HG03521 (cell line): ENCODE measurements at regions not wholly inside any gene's neighbourhood (a gene's known extent, or its start where the extent isn't known, plus 50 kb on each side); places are given as distances from the start of the nearest gene placed in this dataset.

ENCODE experiments used
- ATAC-seq: cut with Tn5 transposase; IDR thresholded peaks from one replicate; pipeline ENCODE4 v1.9.1; 2021; ENCODE audit warnings: mild to moderate bottlenecking, moderate library complexity; ENCODE audit not compliant: unreplicated experiment

DNA sequence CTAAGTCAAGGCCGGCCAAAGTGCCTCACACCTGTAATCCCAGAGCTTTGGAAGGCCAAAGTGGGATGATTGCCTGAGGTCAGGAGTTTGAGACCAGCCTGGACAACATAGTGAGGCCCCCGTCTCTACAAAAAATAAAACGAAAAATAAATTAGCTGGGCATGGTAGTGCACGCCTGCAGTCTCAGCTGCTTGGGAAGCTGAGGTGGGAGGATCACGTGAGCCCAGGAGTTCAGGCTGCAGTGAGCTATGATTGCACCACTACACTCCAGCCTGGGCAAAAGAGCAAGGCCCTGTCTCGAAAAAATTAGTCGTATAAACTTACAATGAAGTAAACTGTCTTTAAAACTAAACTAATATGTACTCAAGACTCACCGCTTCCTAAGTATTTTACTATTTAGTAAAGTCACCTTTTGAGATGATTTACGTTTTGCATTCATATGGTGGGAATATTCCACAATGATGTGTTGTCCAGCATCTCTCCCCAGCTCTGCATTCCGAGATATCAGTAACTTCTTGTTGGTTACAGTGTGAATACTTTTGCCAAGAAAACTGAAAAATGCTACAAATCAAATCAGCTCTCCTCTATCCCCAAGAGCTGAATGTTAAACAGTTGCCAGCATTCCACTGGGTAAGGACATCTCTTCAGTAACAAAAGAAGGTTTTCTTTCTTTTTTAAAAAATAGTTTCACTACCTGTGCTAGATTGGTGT, 84.9 kb upstream of the C21orf91 start:
- ATAC-seq: no peak

DNA sequence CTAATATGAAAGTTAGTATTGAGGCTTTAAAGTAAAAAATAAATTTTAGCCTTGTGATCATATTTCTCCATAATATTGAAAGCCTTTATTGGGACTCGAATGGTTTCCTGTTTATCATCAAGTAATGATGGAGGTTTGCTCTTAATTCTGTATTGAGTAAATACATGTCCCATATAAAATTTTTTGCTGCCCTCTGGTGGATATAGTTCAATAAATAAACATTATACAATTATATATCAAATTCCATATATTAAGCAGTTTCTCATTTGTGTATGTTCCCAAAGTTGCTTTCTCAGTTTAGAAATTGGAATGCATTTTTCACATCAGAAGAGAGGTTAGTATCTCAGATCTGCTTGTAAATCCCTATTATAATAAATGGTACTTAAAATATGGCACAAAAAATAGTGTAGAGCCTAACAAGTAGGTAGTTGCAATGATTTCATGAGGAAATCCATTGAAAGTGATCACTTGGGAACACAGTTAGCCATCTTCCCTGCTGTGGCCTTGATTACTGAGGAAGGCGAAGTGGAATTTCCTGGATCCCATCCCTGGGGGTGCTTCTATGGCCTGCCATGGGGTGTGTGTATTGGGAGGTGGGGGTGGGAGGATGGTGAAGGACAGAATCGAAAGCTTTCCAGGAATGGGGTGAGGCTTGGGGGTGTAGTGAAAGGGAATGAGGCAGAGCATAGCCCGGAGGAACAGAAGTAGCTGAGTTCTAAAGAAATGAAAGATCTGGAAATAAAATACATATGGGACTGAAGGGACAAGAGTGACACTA, 84.1 kb upstream of the C21orf91 start:
- no peak for ATAC-seq

DNA sequence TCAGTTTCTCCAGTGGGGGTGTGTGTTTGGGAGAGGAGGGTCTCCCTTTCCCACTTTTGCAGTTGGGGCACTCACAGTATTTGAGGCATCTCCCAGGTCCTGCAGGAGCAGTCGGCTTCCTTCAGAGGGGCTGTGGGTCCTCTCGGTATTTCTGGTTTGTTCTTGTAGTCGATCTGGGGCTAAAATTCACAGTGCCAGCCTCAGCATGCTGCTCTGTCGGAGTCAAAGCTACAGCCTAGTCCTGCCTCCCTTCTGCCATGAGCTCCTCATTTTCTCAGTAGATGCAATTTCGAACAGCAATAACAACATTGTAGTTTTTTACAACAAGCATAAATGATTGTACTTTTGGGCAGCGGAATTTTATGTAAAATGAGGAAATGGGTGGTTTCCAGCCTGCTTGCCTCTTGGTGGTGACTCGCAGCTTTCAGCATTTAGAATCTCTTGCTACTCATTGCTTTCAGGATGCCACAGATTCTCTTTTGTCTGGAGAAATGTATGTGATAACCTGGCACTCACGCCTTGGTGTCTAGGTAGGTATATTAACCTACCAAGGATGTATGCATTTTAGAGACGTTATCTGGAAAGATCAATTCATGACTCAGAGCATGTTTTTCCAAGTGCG, 82.4 kb upstream of the C21orf91 start:
- no peak for ATAC-seq

DNA sequence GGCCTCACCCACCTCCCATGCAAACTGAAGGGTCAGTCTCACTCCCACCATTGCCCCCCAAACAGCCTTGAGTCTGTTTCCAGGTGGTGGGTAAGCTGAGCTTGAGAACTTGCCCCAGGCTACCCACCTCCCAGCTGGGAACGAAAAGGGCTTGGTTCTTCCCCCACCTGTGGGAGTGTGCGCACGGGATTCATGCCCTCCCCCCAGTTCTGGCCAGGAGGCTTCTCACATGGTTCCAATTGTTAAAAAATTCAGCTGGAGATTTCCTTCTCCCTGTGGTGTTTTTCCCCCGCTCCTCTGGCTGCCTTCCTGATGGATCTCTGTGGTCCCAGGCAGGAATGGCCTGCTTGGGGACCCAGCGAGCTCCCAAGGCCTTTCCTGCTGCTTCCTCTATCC, 81.8 kb upstream of the C21orf91 start:
- no peak for ATAC-seq

DNA sequence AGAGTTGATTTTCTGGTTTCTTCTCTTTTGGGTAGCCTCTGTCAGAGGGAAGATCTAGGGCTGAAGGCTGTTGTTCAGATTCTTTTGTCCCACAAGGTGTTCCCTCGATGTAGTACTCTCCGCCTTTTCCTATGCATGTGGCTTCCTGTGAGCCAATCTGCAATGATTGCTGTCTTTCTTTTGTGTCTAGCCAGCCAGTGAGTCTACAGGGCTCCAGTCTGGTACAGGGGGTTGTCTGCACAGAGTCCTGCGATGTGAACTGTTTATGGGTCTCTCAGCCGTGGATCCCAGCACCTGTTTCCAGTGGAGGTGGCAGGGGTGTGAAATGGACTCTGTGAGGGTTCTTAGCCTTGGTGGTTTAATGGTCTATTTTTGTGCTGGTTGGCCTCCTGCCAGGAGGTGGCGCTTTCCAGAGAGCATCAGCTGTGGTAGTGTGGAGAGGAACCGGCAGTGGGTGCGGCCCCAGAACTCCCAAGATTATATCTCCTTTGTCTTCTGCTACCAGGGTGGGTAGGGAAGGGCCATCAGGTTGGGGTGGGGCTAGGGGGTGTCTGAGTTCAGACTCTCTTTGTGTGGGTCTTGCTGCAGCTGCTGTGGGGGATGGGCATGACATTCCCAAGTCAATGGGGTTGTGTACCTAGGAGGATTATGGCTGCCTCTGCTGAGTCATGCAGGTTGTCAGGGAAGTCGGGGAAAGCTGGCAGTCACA, 81.3 kb upstream of the C21orf91 start:
- no peak for ATAC-seq

- ATAC-seq: no peak
These were observed 70.0 kb upstream of the C21orf91 start for GRCh38 chr21:17889171-17889570.

DNA sequence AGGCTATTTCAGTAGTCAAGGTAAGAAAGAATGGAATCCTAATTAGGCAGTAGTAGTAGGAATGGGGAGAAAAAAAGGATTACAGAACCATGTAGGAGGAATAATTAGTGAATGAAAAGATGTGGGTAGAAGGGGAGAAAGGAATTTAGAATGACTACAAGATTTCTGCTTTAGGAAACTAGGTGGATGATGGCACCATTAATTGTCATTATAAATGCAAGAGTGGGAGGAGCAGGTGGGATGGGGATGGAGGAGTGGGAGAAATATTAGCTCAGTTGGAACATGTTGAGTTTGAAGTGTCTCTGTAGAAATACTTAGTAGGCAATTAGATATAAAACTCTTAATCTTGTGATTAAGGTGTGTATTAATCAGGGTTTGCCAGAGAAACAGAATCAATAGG, 50.0 kb upstream of the C21orf91 start:
- ATAC-seq: no peak
